GM18951 (cell line): ENCODE measurements at regions not wholly inside any gene's neighbourhood (a gene's known extent, or its start where the extent isn't known, plus 50 kb on each side); places are given as distances from the start of the nearest gene placed in this dataset.

Source experiments
- POLR2A ChIP-seq: IDR thresholded peaks from 4 replicates; pipeline ENCODE4 v1.6.1; 2011; ENCODE audit warnings: mild to moderate bottlenecking; ENCODE audit not compliant: insufficient read length, insufficient read depth; ENCODE audit errors: extremely low read depth
- in situ Hi-C: fragments of 300-500 bp; cut with MboI; formaldehyde crosslinking; loops from one replicate; pipeline ENCODE4 v1.12.0; 2022; ENCODE audit warnings: low sequenced_read_pairs, mixed read lengths, inconsistent platforms; ENCODE audit not compliant: unreplicated experiment

- no peak for TF ChIP-seq POLR2A
- in situ Hi-C loops = no loop called here
These were observed 176.7 kb downstream of the GPAM start for GRCh38 chr10:112006831-112007230.

GRCh38 chr10:112022196-112022595 lies 161.4 kb downstream of the GPAM start:
- TF ChIP-seq POLR2A = no peak
- in situ Hi-C loops = no loop called here

GRCh38 chr10:112024079-112024478 lies 159.5 kb downstream of the GPAM start:
- TF ChIP-seq POLR2A = no peak
- in situ Hi-C loops = no loop called here

- in situ Hi-C loops = no loop called here
- no peak for TF ChIP-seq POLR2A
These were observed 158.3 kb downstream of the GPAM start for GRCh38 chr10:112025228-112025627.

GRCh38 chr10:112026438-112026837 lies 157.1 kb downstream of the GPAM start:
- TF ChIP-seq POLR2A = no peak
- in situ Hi-C loops = no loop called here

- no peak for TF ChIP-seq POLR2A
- in situ Hi-C loops = no loop called here
These were observed 155.8 kb downstream of the GPAM start for GRCh38 chr10:112027731-112028280.

- TF ChIP-seq POLR2A = no peak
- in situ Hi-C loops = no loop called here
These were observed 153.1 kb downstream of the GPAM start for GRCh38 chr10:112030431-112030830.

- in situ Hi-C loops = no loop called here
- no peak for TF ChIP-seq POLR2A
These were observed 143.7 kb downstream of the GPAM start for GRCh38 chr10:112039823-112040222.

GRCh38 chr10:112040696-112041095 lies 142.9 kb downstream of the GPAM start:
- in situ Hi-C loops = no loop called here

GRCh38 chr10:112045938-112046337 lies 137.6 kb downstream of the GPAM start:
- no peak for TF ChIP-seq POLR2A
- in situ Hi-C loops = no loop called here

More at GRCh38 chr10:112040696-112041095, 142.9 kb downstream of the GPAM start:
- TF ChIP-seq POLR2A = no peak

GRCh38 chr10:112047674-112048073 lies 135.9 kb downstream of the GPAM start:
- TF ChIP-seq POLR2A = no peak
- in situ Hi-C loops = no loop called here

- no peak for TF ChIP-seq POLR2A
- in situ Hi-C loops = no loop called here
These were observed 131.4 kb downstream of the GPAM start for GRCh38 chr10:112052166-112052565.

- TF ChIP-seq POLR2A = no peak
These were observed 129.7 kb downstream of the GPAM start for GRCh38 chr10:112053895-112054294.

GRCh38 chr10:112054516-112054915 lies 129.0 kb downstream of the GPAM start:
- TF ChIP-seq POLR2A = no peak
- in situ Hi-C loops = no loop called here

More at GRCh38 chr10:112053895-112054294, 129.7 kb downstream of the GPAM start:
- in situ Hi-C loops = no loop called here

- in situ Hi-C loops = no loop called here
- no peak for TF ChIP-seq POLR2A
These were observed 126.5 kb downstream of the GPAM start for GRCh38 chr10:112057072-112057471.
